ENCODE measurements at regions not wholly inside any gene's neighbourhood (a gene's known extent, or its start where the extent isn't known, plus 50 kb on each side); places are given as distances from the start of the nearest gene placed in this dataset.
A peak's percentile ranks its signal among the peaks of the same experiment; 100 is the strongest.

DNA sequence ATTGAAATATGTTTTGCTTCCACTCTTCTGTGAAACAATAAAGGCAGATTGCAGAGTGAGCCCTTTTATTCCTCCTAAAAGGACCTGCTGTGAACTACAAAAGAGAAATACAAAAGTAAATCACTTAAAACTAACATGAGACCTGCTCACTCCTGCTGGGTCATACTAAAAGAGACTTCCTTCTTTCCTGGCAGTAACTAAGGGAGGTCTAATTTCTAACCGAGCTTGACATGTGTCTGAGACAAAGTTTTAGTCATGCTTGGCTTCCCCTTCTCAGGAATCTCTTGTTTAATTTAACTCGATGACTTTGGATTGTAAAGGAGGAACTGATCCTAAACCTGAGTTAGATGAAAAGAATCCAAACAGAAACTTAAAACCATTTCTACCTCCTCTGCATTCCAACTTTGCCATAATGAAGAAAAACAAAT, 86.4 kb upstream of the CDH6 start (continued):
- TF ChIP-seq, protein P1, sequence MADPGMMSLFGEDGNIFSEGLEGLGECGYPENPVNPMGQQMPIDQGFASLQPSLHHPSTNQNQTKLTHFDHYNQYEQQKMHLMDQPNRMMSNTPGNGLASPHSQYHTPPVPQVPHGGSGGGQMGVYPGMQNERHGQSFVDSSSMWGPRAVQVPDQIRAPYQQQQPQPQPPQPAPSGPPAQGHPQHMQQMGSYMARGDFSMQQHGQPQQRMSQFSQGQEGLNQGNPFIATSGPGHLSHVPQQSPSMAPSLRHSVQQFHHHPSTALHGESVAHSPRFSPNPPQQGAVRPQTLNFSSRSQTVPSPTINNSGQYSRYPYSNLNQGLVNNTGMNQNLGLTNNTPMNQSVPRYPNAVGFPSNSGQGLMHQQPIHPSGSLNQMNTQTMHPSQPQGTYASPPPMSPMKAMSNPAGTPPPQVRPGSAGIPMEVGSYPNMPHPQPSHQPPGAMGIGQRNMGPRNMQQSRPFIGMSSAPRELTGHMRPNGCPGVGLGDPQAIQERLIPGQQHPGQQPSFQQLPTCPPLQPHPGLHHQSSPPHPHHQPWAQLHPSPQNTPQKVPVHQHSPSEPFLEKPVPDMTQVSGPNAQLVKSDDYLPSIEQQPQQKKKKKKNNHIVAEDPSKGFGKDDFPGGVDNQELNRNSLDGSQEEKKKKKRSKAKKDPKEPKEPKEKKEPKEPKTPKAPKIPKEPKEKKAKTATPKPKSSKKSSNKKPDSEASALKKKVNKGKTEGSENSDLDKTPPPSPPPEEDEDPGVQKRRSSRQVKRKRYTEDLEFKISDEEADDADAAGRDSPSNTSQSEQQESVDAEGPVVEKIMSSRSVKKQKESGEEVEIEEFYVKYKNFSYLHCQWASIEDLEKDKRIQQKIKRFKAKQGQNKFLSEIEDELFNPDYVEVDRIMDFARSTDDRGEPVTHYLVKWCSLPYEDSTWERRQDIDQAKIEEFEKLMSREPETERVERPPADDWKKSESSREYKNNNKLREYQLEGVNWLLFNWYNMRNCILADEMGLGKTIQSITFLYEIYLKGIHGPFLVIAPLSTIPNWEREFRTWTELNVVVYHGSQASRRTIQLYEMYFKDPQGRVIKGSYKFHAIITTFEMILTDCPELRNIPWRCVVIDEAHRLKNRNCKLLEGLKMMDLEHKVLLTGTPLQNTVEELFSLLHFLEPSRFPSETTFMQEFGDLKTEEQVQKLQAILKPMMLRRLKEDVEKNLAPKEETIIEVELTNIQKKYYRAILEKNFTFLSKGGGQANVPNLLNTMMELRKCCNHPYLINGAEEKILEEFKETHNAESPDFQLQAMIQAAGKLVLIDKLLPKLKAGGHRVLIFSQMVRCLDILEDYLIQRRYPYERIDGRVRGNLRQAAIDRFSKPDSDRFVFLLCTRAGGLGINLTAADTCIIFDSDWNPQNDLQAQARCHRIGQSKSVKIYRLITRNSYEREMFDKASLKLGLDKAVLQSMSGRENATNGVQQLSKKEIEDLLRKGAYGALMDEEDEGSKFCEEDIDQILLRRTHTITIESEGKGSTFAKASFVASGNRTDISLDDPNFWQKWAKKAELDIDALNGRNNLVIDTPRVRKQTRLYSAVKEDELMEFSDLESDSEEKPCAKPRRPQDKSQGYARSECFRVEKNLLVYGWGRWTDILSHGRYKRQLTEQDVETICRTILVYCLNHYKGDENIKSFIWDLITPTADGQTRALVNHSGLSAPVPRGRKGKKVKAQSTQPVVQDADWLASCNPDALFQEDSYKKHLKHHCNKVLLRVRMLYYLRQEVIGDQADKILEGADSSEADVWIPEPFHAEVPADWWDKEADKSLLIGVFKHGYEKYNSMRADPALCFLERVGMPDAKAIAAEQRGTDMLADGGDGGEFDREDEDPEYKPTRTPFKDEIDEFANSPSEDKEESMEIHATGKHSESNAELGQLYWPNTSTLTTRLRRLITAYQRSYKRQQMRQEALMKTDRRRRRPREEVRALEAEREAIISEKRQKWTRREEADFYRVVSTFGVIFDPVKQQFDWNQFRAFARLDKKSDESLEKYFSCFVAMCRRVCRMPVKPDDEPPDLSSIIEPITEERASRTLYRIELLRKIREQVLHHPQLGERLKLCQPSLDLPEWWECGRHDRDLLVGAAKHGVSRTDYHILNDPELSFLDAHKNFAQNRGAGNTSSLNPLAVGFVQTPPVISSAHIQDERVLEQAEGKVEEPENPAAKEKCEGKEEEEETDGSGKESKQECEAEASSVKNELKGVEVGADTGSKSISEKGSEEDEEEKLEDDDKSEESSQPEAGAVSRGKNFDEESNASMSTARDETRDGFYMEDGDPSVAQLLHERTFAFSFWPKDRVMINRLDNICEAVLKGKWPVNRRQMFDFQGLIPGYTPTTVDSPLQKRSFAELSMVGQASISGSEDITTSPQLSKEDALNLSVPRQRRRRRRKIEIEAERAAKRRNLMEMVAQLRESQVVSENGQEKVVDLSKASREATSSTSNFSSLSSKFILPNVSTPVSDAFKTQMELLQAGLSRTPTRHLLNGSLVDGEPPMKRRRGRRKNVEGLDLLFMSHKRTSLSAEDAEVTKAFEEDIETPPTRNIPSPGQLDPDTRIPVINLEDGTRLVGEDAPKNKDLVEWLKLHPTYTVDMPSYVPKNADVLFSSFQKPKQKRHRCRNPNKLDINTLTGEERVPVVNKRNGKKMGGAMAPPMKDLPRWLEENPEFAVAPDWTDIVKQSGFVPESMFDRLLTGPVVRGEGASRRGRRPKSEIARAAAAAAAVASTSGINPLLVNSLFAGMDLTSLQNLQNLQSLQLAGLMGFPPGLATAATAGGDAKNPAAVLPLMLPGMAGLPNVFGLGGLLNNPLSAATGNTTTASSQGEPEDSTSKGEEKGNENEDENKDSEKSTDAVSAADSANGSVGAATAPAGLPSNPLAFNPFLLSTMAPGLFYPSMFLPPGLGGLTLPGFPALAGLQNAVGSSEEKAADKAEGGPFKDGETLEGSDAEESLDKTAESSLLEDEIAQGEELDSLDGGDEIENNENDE (IDR thresholded peaks at IDR 0.05; ENCODE audit: insufficient replicate concordance, low read length): peak; percentile 63
- TF ChIP-seq SP1 (IDR thresholded peaks at IDR 0.05; ENCODE audit: low read depth, low read length): no peak

Data from H1 (cell line).